GM23248 (cell line): ENCODE measurements at regions not wholly inside any gene's neighbourhood (a gene's known extent, or its start where the extent isn't known, plus 50 kb on each side); places are given as distances from the start of the nearest gene placed in this dataset.

ENCODE experiments used
- DNase-seq: peaks from one replicate; pipeline ENCODE4 v3.0.0-alpha.2; 2015
- H2AFZ ChIP-seq: fragments of 200-600 bp; sonication (generic); 2 replicates; pipeline ENCODE4 v1.6.1; 2016; ENCODE audit warnings: antibody characterized with exemption
- H3F3A ChIP-seq: fragments of 200-600 bp; sonication (generic); 2 replicates; pipeline ENCODE4 v1.6.1; 2016; ENCODE audit warnings: mild to moderate bottlenecking, antibody characterized with exemption, mixed run types; ENCODE audit not compliant: insufficient read depth
- H3K27ac ChIP-seq: fragments of 200-600 bp; sonication (generic); 2 replicates; pipeline ENCODE4 v1.5.1; 2016; ENCODE audit warnings: mild to moderate bottlenecking
- H3K27me3 ChIP-seq: fragments of 200-600 bp; sonication (generic); replicated peaks from 2 replicates; pipeline ENCODE4 v1.6.1; 2016; ENCODE audit warnings: mild to moderate bottlenecking; ENCODE audit not compliant: insufficient read depth
- H3K36me3 ChIP-seq: fragments of 200-600 bp; sonication (generic); 2 replicates; pipeline ENCODE4 v1.6.1; 2016; ENCODE audit warnings: low read depth, mild to moderate bottlenecking
- H3K4me1 ChIP-seq: fragments of 200-600 bp; sonication (generic); 2 replicates; pipeline ENCODE4 v1.6.1; 2016; ENCODE audit warnings: mild to moderate bottlenecking; ENCODE audit not compliant: insufficient read depth
- H3K4me2 ChIP-seq: fragments of 200-600 bp; sonication (generic); one replicate; pipeline ENCODE4 v1.6.1; 2016; ENCODE audit warnings: mild to moderate bottlenecking; ENCODE audit not compliant: unreplicated experiment
- H3K4me3 ChIP-seq: fragments of 200-600 bp; sonication (generic); 2 replicates; pipeline ENCODE4 v1.5.1; 2016; ENCODE audit warnings: mild to moderate bottlenecking
- H3K79me2 ChIP-seq: fragments of 200-600 bp; sonication (generic); 2 replicates; pipeline ENCODE4 v1.6.1; 2016; ENCODE audit warnings: mild to moderate bottlenecking; ENCODE audit not compliant: insufficient read depth
- H3K9ac ChIP-seq: fragments of 200-600 bp; sonication (generic); 2 replicates; pipeline ENCODE4 v1.6.1; 2016; ENCODE audit warnings: mild to moderate bottlenecking
- H3K9me2 ChIP-seq: fragments of 200-600 bp; sonication (generic); 2 replicates; pipeline ENCODE4 v1.6.1; 2016; ENCODE audit warnings: mixed run types, mild to moderate bottlenecking, moderate library complexity; ENCODE audit not compliant: insufficient read depth
- H3K9me3 ChIP-seq: fragments of 200-600 bp; sonication (generic); one replicate; pipeline ENCODE4 v1.6.1; 2017; ENCODE audit warnings: low read depth
- H4K20me1 ChIP-seq: fragments of 200-600 bp; sonication (generic); 2 replicates; pipeline ENCODE4 v1.6.0; 2016; ENCODE audit not compliant: insufficient read depth
- EZH2 ChIP-seq: fragments of 200-600 bp; sonication (generic); IDR thresholded peaks from 2 replicates; pipeline ENCODE4 v1.6.1; 2018; ENCODE audit warnings: antibody characterized with exemption, mild to moderate bottlenecking; ENCODE audit not compliant: insufficient read depth, poor library complexity, severe bottlenecking
- EZH2phosphoT487 ChIP-seq: fragments of 200-600 bp; sonication (generic); IDR thresholded peaks from 2 replicates; pipeline ENCODE4 v1.6.1; 2018; ENCODE audit warnings: antibody characterized with exemption, moderate library complexity, mild to moderate bottlenecking, low read depth; ENCODE audit not compliant: insufficient read depth
- WGBS, 2 experiments: methylation state at CpG; one replicate each; pipeline ENCODE4 v1.1.6; 2015 to 2017; ENCODE audit warnings: low lambda C conversion rate in 2 of 2, low coverage in 1 of 2; ENCODE audit errors: missing lambda C conversion rate in 2 of 2; 5-methylcytosine and 5-hydroxymethylcytosine counted together
- in situ Hi-C: fragments of 300-500 bp; cut with MboI; formaldehyde crosslinking; loops from 2 replicates; pipeline ENCODE4 v1.15.0; 2020

GRCh38 chr17:77769215-77769614 is 189.3 kb upstream of the TNRC6C start:
- 71 to 82% methylated on average over 7 of the region's 7 CpGs for WGBS, 2 experiments
- H3K4me2 ChIP-seq: no peak overlapping the region
- H3K4me1 ChIP-seq: peaks cover 8% of the 10 kb centered on the region
- H3K4me3 ChIP-seq: no peak overlapping the region
- no peak overlapping the region for H3K9ac ChIP-seq
- in situ Hi-C loops: no loop called here
- TF ChIP-seq EZH2 (no peak), EZH2phosphoT487 (no peak)
- H3K9me3 ChIP-seq: no peaks in the 10 kb centered on the region
- H4K20me1 ChIP-seq: no peaks in the 10 kb centered on the region
- H3K36me3 ChIP-seq: no peaks in the 10 kb centered on the region
- peak; percentile 9 for DNase-seq
- H3K9me2 ChIP-seq: no peaks in the 10 kb centered on the region
- H3F3A ChIP-seq: no peaks in the 10 kb centered on the region
- peaks cover 34% of the 10 kb centered on the region for H3K27me3 ChIP-seq
- H2AFZ ChIP-seq: no peak overlapping the region
- no peaks in the 10 kb centered on the region for H3K79me2 ChIP-seq
- no peak overlapping the region for H3K27ac ChIP-seq

DNA sequence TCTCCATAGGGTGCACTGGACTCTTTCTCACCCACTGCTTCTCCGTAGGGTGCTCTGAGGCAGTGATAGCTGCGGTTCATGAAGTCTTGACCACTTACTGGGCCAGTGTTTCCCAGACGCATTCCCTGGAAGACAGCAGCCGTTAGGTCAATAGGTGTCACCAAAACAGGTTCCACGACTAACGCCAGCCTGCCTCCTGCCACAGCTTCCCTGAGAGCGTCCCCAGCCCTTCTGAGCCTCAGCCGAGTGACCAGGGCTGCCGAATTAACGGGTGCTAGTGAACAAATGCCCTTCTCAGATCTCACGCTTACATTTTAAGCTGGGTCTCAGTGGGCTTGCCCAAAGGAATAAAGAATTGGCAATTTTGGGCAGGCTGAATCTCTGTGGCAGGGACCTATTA is 188.7 kb upstream of the TNRC6C start:
- no peaks in the 10 kb centered on the region for H3K36me3 ChIP-seq
- no peaks in the 10 kb centered on the region for H3K9me2 ChIP-seq
- no peaks in the 10 kb centered on the region for H3K79me2 ChIP-seq
- H4K20me1 ChIP-seq: no peaks in the 10 kb centered on the region
- no peak overlapping the region for H3K4me3 ChIP-seq
- no peak overlapping the region for H3K9ac ChIP-seq
- H2AFZ ChIP-seq: no peak overlapping the region
- peaks cover 8% of the 10 kb centered on the region for H3K4me1 ChIP-seq
- no peak overlapping the region for H3K4me2 ChIP-seq
- TF ChIP-seq EZH2phosphoT487 (no peak), EZH2 (no peak)
- in situ Hi-C loops: no loop called here
- no peak overlapping the region for H3K27ac ChIP-seq
- DNase-seq: no peak
- WGBS, 2 experiments: 92 to 94% methylated on average over 11 of the region's 11 CpGs
- no peaks in the 10 kb centered on the region for H3F3A ChIP-seq
- H3K9me3 ChIP-seq: no peaks in the 10 kb centered on the region
- H3K27me3 ChIP-seq: peaks cover 34% of the 10 kb centered on the region; the same call in 1 of the 2 replicates

- Histone ChIP-seq H3K4me1 (peaks cover 8% of the 10 kb centered on the region), H4K20me1 (no peaks in the 10 kb centered on the region), H3K79me2 (no peaks in the 10 kb centered on the region), H3K9ac (no peak overlapping the region; the same call in 1 of the 2 replicates), H3K4me3 (no peak overlapping the region), H3F3A (no peaks in the 10 kb centered on the region), H3K4me2 (no peak overlapping the region), H3K27me3 (peaks cover 26% of the 10 kb centered on the region; the same call in 1 of the 2 replicates), H3K9me3 (no peaks in the 10 kb centered on the region), H3K9me2 (no peaks in the 10 kb centered on the region), H3K27ac (no peak overlapping the region), H2AFZ (no peak overlapping the region), H3K36me3 (no peaks in the 10 kb centered on the region)
- 46 to 65% methylated on average over 15 to 16 of the region's 17 CpGs for WGBS, 2 experiments
- TF ChIP-seq EZH2phosphoT487: no peak
- no peak for TF ChIP-seq EZH2
- in situ Hi-C loops: no loop called here
- DNase-seq: peak; percentile 93
Observed at GRCh38 chr17:77770331-77771105, 188.0 kb upstream of the TNRC6C start.

GRCh38 chr17:77771145-77771544 is 187.4 kb upstream of the TNRC6C start:
- Histone ChIP-seq H3K9me3 (no peaks in the 10 kb centered on the region), H4K20me1 (no peaks in the 10 kb centered on the region), H3K4me3 (no peak overlapping the region), H3K4me2 (no peak overlapping the region), H3K79me2 (no peaks in the 10 kb centered on the region), H3K9me2 (no peaks in the 10 kb centered on the region), H3K4me1 (peaks cover 8% of the 10 kb centered on the region), H3K36me3 (no peaks in the 10 kb centered on the region), H3K9ac (no peak overlapping the region), H3F3A (no peaks in the 10 kb centered on the region), H3K27ac (no peak overlapping the region), H2AFZ (no peak overlapping the region), H3K27me3 (peaks cover 23% of the 10 kb centered on the region; the same call in 1 of the 2 replicates)
- DNase-seq: no peak
- TF ChIP-seq EZH2 (no peak), EZH2phosphoT487 (no peak)
- 91 to 93% methylated on average over 14 of the region's 14 CpGs for WGBS, 2 experiments
- in situ Hi-C loops: no loop called here
